Endothelial cell of umbilical vein (primary cell): ENCODE measurements at regions not wholly inside any gene's neighbourhood (a gene's known extent, or its start where the extent isn't known, plus 50 kb on each side); places are given as distances from the start of the nearest gene placed in this dataset.

ENCODE experiments used
- EZH2 ChIP-seq: IDR thresholded peaks from 2 replicates; pipeline ENCODE4 v1.6.1; 2012; ENCODE audit warnings: borderline replicate concordance, low read depth, mild to moderate bottlenecking, moderate library complexity, low read length, inconsistent platforms; ENCODE audit not compliant: severe bottlenecking
- FOS ChIP-seq: IDR thresholded peaks from 2 replicates; pipeline ENCODE4 v1.6.1; 2011; ENCODE audit warnings: mild to moderate bottlenecking, low read length, moderate library complexity, borderline replicate concordance; ENCODE audit not compliant: insufficient read depth
- JUN ChIP-seq: IDR thresholded peaks from 2 replicates; pipeline ENCODE4 v1.6.1; 2011; ENCODE audit warnings: borderline replicate concordance, low read depth; ENCODE audit not compliant: insufficient read length, insufficient read depth
- MYC ChIP-seq: IDR thresholded peaks from one replicate; pipeline ENCODE4 v1.6.1; 2011; ENCODE audit warnings: mild to moderate bottlenecking, low read depth, low read length
- POLR2A ChIP-seq: IDR thresholded peaks from 2 replicates; pipeline ENCODE4 v1.6.1; 2012; ENCODE audit warnings: low read depth, mild to moderate bottlenecking, control low read depth, low read length
- POLR2AphosphoS5 ChIP-seq: IDR thresholded peaks from 2 replicates; pipeline ENCODE4 v1.6.1; 2012; ENCODE audit warnings: low read depth, mild to moderate bottlenecking, control low read depth, low read length, moderate library complexity; ENCODE audit not compliant: insufficient read depth
- TF ChIP-seq, protein P1 (sequence below), 2 donors: IDR thresholded peaks; 1 replicate in 1 of 2; 2 replicates in 1 of 2; pipeline ENCODE4 v1.5.1; 2011; ENCODE audit warnings: low read length in 2 of 2, mild to moderate bottlenecking in 2 of 2, moderate library complexity in 2 of 2, control low read depth in 1 of 2, inconsistent platforms in 1 of 2, low read depth in 1 of 2; ENCODE audit not compliant: insufficient read depth in 1 of 2; ENCODE audit errors: extremely low read depth in 1 of 2
- TF ChIP-seq, protein P2 (sequence below): IDR thresholded peaks from 2 replicates; pipeline ENCODE4 v1.6.1; 2011; ENCODE audit not compliant: insufficient read depth, insufficient read length

DNA sequence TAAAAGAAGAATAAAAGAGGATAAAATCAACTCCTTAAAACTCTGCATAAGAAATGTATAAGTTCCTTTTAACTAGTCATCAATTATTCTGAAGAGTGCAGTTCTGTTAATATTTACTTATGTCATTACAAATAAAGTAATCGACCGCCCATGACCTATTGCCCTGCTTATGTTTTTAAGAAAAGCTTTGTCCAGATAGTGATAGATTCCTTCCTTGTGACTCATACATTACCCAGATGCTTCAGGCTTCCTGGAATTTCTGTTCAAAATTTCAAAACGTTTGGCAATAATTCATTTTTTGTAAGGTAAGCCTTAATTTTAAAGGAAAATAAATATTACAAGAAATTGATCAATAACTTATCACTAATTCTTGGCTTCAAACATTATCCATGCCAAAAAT, 918.2 kb upstream of the ADGRL2 start:
- TF ChIP-seq POLR2A (no peak), EZH2 (no peak), JUN (peak; percentile 59), FOS (peak; percentile 70), POLR2AphosphoS5 (peak; percentile 33), MYC (no peak)
- TF ChIP-seq, protein P1, sequence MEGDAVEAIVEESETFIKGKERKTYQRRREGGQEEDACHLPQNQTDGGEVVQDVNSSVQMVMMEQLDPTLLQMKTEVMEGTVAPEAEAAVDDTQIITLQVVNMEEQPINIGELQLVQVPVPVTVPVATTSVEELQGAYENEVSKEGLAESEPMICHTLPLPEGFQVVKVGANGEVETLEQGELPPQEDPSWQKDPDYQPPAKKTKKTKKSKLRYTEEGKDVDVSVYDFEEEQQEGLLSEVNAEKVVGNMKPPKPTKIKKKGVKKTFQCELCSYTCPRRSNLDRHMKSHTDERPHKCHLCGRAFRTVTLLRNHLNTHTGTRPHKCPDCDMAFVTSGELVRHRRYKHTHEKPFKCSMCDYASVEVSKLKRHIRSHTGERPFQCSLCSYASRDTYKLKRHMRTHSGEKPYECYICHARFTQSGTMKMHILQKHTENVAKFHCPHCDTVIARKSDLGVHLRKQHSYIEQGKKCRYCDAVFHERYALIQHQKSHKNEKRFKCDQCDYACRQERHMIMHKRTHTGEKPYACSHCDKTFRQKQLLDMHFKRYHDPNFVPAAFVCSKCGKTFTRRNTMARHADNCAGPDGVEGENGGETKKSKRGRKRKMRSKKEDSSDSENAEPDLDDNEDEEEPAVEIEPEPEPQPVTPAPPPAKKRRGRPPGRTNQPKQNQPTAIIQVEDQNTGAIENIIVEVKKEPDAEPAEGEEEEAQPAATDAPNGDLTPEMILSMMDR (IDR thresholded peaks at IDR 0.05; ENCODE audit: extremely low read depth in 1 of 2, insufficient read depth in 1 of 2, low read depth in 1 of 2, low read length in 2 of 2) = no peak
- TF ChIP-seq, protein P2, sequence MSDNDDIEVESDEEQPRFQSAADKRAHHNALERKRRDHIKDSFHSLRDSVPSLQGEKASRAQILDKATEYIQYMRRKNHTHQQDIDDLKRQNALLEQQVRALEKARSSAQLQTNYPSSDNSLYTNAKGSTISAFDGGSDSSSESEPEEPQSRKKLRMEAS = no peak
